Stomach (tissue), 8 donors: ENCODE measurements at regions not wholly inside any gene's neighbourhood (a gene's known extent, or its start where the extent isn't known, plus 50 kb on each side); places are given as distances from the start of the nearest gene placed in this dataset.
A peak's percentile ranks its signal among the peaks of the same experiment; 100 is the strongest.

Experiments
- DNase-seq, 2 donors: peaks; one replicate each; pipeline versions ENCODE4 v3.0.0 to v3.0.0-alpha.2; 2013 to 2019
- H3K27ac ChIP-seq, 5 donors: fragments of 200-600 bp in 4 of 5; sonication (generic) in 4 of 5; one replicate each; pipeline ENCODE4 v1.5.1; 2013 to 2019; ENCODE audit warnings: mild to moderate bottlenecking in 1 of 5, moderate library complexity in 1 of 5
- H3K27me3 ChIP-seq, 3 donors: fragments of 200-600 bp; sonication (generic); one replicate each; pipeline ENCODE4 v1.5.1; 2017 to 2019; ENCODE audit warnings: mixed run types in 1 of 3
- H3K36me3 ChIP-seq, 4 donors: fragments of 200-600 bp; sonication (generic); 1 replicate in 3 of 4; 2 replicates in 1 of 4; pipeline ENCODE4 v1.5.1; 2016 to 2019
- H3K4me1 ChIP-seq, 4 donors: fragments of 200-600 bp; sonication (generic); one replicate each; pipeline ENCODE4 v1.5.1; 2016 to 2019
- H3K4me3 ChIP-seq, 4 donors: fragments of 200-600 bp; sonication (generic) in 3 of 4; one replicate each; pipeline ENCODE4 v1.5.1; 2016 to 2019; ENCODE audit warnings: mild to moderate bottlenecking in 1 of 4
- H3K9me3 ChIP-seq, 4 donors: fragments of 200-600 bp; sonication (generic); one replicate each; pipeline ENCODE4 v1.5.1; 2016 to 2019
- CTCF ChIP-seq, 7 experiments: fragments of 450-650 bp in 4 of 7; fragments of 200-600 bp in 3 of 7; sonication (generic) in 3 of 7; IDR thresholded peaks; one replicate each; pipeline ENCODE4 v1.5.1; 2016 to 2019; ENCODE audit warnings: antibody characterized with exemption in 7 of 7, control low read depth in 2 of 7, mild to moderate bottlenecking in 1 of 7
- EP300 ChIP-seq: sonication (generic); formaldehyde crosslinking; IDR thresholded peaks from one replicate; pipeline ENCODE4 v1.6.1; 2017; ENCODE audit warnings: antibody characterized with exemption
- POLR2A ChIP-seq, 4 donors: fragments of 450-650 bp; IDR thresholded peaks; one replicate each; pipeline ENCODE4 v1.6.1; 2016; ENCODE audit warnings: antibody characterized with exemption in 4 of 4, control low read depth in 2 of 4, mild to moderate bottlenecking in 1 of 4, moderate library complexity in 1 of 4
- POLR2AphosphoS5 ChIP-seq, 3 donors: sonication (generic); formaldehyde crosslinking; IDR thresholded peaks; one replicate each; pipeline ENCODE4 v1.6.1; 2016; ENCODE audit warnings: antibody characterized with exemption in 3 of 3
- WGBS, 5 donors: extraction: QIAGEN DNeasy Blood & Tissue Kit in 3 of 5; methylation state at CpG; one replicate each; pipeline versions ENCODE4 v1.1.5 to v1.1.7; 2013 to 2018; 5-methylcytosine and 5-hydroxymethylcytosine counted together
- intact Hi-C: fragments of 100-400 bp; cut with DNase I; formaldehyde crosslinking; loops from one replicate; pipeline ENCODE4 v1.15.1; 2023; ENCODE audit warnings: low total_unique reads
- donor health status: healthy with polysubstance abuse.
- donor health status: Bipolar disorder and iron deficiency.
- donor health status: healthy.

- Histone ChIP-seq H3K27me3 (no peaks in the 10 kb centered on the region), H3K27ac (no peak overlapping the region), H3K36me3 (no peaks in the 10 kb centered on the region), H3K4me1 (no peaks in the 10 kb centered on the region), H3K4me3 (no peak overlapping the region), H3K9me3 (no peaks in the 10 kb centered on the region)
- TF ChIP-seq CTCF (IDR thresholded peaks at IDR 0.05), result no peak
- no peak for TF ChIP-seq EP300
- TF ChIP-seq POLR2AphosphoS5 (IDR thresholded peaks at IDR 0.05), result no peak
- intact Hi-C loops, result loop anchor here (10.0 kb wide), 1 partner anchor 64 kb away; no protein-coding TSS in a partner anchor
- DNase-seq, result no peak
Observed at GRCh38 chr9:18371141-18371540, 102.8 kb upstream of the ADAMTSL1 start.

- H3K9me3 ChIP-seq, result no peaks in the 10 kb centered on the region
- H3K36me3 ChIP-seq, result no peaks in the 10 kb centered on the region
- TF ChIP-seq POLR2AphosphoS5 (IDR thresholded peaks at IDR 0.05) (no peak), POLR2A (IDR thresholded peaks at IDR 0.05) (no peak), EP300 (no peak), CTCF (IDR thresholded peaks at IDR 0.05) (no peak)
- H3K27me3 ChIP-seq, result no peaks in the 10 kb centered on the region
- peak in 1 of 2 donors; percentile 44 for DNase-seq
- 59 to 77% (median 66%) methylated on average over 3 of the region's 3 CpGs for WGBS, 5 donors
- no peaks in the 10 kb centered on the region for H3K4me1 ChIP-seq
- intact Hi-C loops, result loop anchor here (10.0 kb wide), 1 partner anchor 63 kb away; no protein-coding TSS in a partner anchor
- H3K4me3 ChIP-seq, result no peak overlapping the region
- H3K27ac ChIP-seq, result peak overlapping the region in 1 of 5 donors; percentile 70
Observed at GRCh38 chr9:18371621-18372020, 102.3 kb upstream of the ADAMTSL1 start.

- no peaks in the 10 kb centered on the region for H3K27me3 ChIP-seq
- H3K27ac ChIP-seq, result no peak overlapping the region
- DNase-seq, result no peak
- H3K4me1 ChIP-seq, result no peaks in the 10 kb centered on the region
- TF ChIP-seq EP300, result no peak
- TF ChIP-seq POLR2A (IDR thresholded peaks at IDR 0.05), result no peak
- no peak for TF ChIP-seq POLR2AphosphoS5 (IDR thresholded peaks at IDR 0.05)
- no peak for TF ChIP-seq CTCF (IDR thresholded peaks at IDR 0.05)
- intact Hi-C loops, result loop anchor here (10.0 kb wide), 1 partner anchor 56 kb away; no protein-coding TSS in a partner anchor
- no peak overlapping the region for H3K4me3 ChIP-seq
- no peaks in the 10 kb centered on the region for H3K9me3 ChIP-seq
- WGBS, 5 donors, result 69 to 82% (median 73%) methylated on average over 5 of the region's 5 CpGs
- no peaks in the 10 kb centered on the region for H3K36me3 ChIP-seq
Observed at GRCh38 chr9:18379073-18379811, 94.7 kb upstream of the ADAMTSL1 start.

GRCh38 chr9:18382243-18382642 lies 91.7 kb upstream of the ADAMTSL1 start:
- TF ChIP-seq POLR2A (IDR thresholded peaks at IDR 0.05), result no peak
- TF ChIP-seq POLR2AphosphoS5 (IDR thresholded peaks at IDR 0.05), result no peak
- TF ChIP-seq EP300, result no peak
- no peak for TF ChIP-seq CTCF (IDR thresholded peaks at IDR 0.05)
- intact Hi-C loops, result no loop called here
- DNase-seq, result no peak

More at GRCh38 chr9:18382243-18382642, 91.7 kb upstream of the ADAMTSL1 start:
- Histone ChIP-seq H3K9me3 (no peaks in the 10 kb centered on the region), H3K4me1 (no peaks in the 10 kb centered on the region), H3K27ac (no peak overlapping the region), H3K27me3 (no peaks in the 10 kb centered on the region), H3K36me3 (no peaks in the 10 kb centered on the region), H3K4me3 (no peak overlapping the region)
- WGBS, 5 donors, result 46 to 69% (median 61%) methylated on average over 4 of the region's 4 CpGs
